H1 (cell line): ENCODE measurements at regions not wholly inside any gene's neighbourhood (a gene's known extent, or its start where the extent isn't known, plus 50 kb on each side); places are given as distances from the start of the nearest gene placed in this dataset.

Experiments
- CTCF ChIA-PET: fragments of 300-600 bp; sonication (Branson Sonifier 250); formaldehyde crosslinking; loops from one replicate; lab custom pipeline; 2021; ENCODE audit not compliant: partially characterized antibody; lab: Charles Lee
- POLR2A ChIA-PET: fragments of 300-600 bp; sonication (Branson Sonifier 250); formaldehyde crosslinking; loops from one replicate; lab custom pipeline; 2021; ENCODE audit warnings: inconsistent platforms; ENCODE audit not compliant: partially characterized antibody; lab: Charles Lee
- DNase-seq, 2 experiments: peaks; one replicate each; pipeline versions ENCODE4 v3.0.0 to v3.0.0-alpha.2; 2010 to 2022; ENCODE audit warnings: low spot score in 2 of 2, low read depth in 1 of 2, mixed read lengths in 1 of 2
- FAIRE-seq: peaks from 2 replicates; lab custom pipeline; 2011; peaks lifted over from hg19 to GRCh38; lab: Jason Lieb, UNC
- H2AFZ ChIP-seq: 2 replicates; pipeline ENCODE4 v1.8.1; 2012; ENCODE audit warnings: low read length, inconsistent platforms
- H2AK5ac ChIP-seq: 2 replicates; pipeline ENCODE4 v1.6.1; 2013; ENCODE audit warnings: low read depth, low read length
- H2BK120ac ChIP-seq: replicated peaks from 2 replicates; pipeline ENCODE3; 2013; ENCODE audit warnings: low read depth, low read length, inconsistent platforms
- H2BK12ac ChIP-seq: 2 replicates; pipeline ENCODE4 v1.6.1; 2013; ENCODE audit warnings: low read depth, low read length
- H2BK15ac ChIP-seq: 2 replicates; pipeline ENCODE4 v1.6.1; 2013; ENCODE audit warnings: low read length
- H2BK20ac ChIP-seq: 2 replicates; pipeline ENCODE4 v1.6.1; 2013; ENCODE audit warnings: low read length
- H2BK5ac ChIP-seq: 2 replicates; pipeline ENCODE4 v1.6.1; 2013; ENCODE audit warnings: low read depth, low read length
- H3K14ac ChIP-seq: 2 replicates; pipeline ENCODE4 v1.6.1; 2013; ENCODE audit warnings: inconsistent platforms; ENCODE audit not compliant: insufficient read length
- H3K18ac ChIP-seq: 2 replicates; pipeline ENCODE4 v1.6.1; 2013; ENCODE audit warnings: low read length; ENCODE audit errors: extremely low read depth
- H3K23ac ChIP-seq: 2 replicates; pipeline ENCODE4 v1.6.1; 2013; ENCODE audit warnings: inconsistent platforms; ENCODE audit not compliant: insufficient read length
- H3K23me2 ChIP-seq: 2 replicates; pipeline ENCODE4 v1.6.1; 2013; ENCODE audit warnings: low read depth, low read length
- H3K27ac ChIP-seq: 2 replicates; pipeline ENCODE4 v1.6.1; 2011; ENCODE audit warnings: low read depth, low read length, inconsistent platforms
- H3K27me3 ChIP-seq, 4 experiments: replicated peaks in 1 of 4; 1 replicate in 1 of 4; 2 replicates in 3 of 4; pipeline versions ENCODE4 v1.6.1 to v1.8.1; 2011 to 2013; ENCODE audit warnings: low read length in 3 of 4, mild to moderate bottlenecking in 3 of 4, inconsistent platforms in 2 of 4, mixed read lengths in 2 of 4, moderate library complexity in 1 of 4; ENCODE audit not compliant: control insufficient read depth in 3 of 4, insufficient read depth in 3 of 4; ENCODE audit errors: extremely low read depth in 1 of 4
- H3K36me3 ChIP-seq, 4 experiments: 2 replicates each; pipeline versions ENCODE4 v1.6.1 to v1.8.1; 2011 to 2013; ENCODE audit warnings: mild to moderate bottlenecking in 4 of 4, low read length in 3 of 4, moderate library complexity in 2 of 4, control low read depth in 1 of 4, inconsistent platforms in 1 of 4; ENCODE audit not compliant: insufficient read depth in 4 of 4, control insufficient read depth in 2 of 4
- H3K4ac ChIP-seq: replicated peaks from 2 replicates; pipeline ENCODE3; 2013; ENCODE audit warnings: low read length, low read depth, mixed read lengths, inconsistent platforms; ENCODE audit not compliant: insufficient read length
- H3K4me1 ChIP-seq, 4 experiments: replicated peaks in 1 of 4; 1 replicate in 1 of 4; 2 replicates in 3 of 4; pipeline versions ENCODE4 v1.6.1 to v1.8.1; 2011 to 2013; ENCODE audit warnings: low read length in 3 of 4, inconsistent platforms in 2 of 4, mixed read lengths in 1 of 4; ENCODE audit not compliant: insufficient read depth in 4 of 4, control insufficient read depth in 3 of 4
- H3K4me2 ChIP-seq, 2 experiments: 2 replicates each; pipeline versions ENCODE4 v1.6.1 to v1.8.1; 2011 to 2013; ENCODE audit warnings: low read depth in 2 of 2, low read length in 2 of 2, control low read depth in 1 of 2, inconsistent platforms in 1 of 2, mild to moderate bottlenecking in 1 of 2; ENCODE audit not compliant: insufficient read depth in 1 of 2
- H3K4me3 ChIP-seq, 4 experiments: fragments of 200-600, 300-600 bp in 1 of 4; sonication (generic), shearing (Covaris generic), sonication (Bioruptor Twin) in 1 of 4; 2 replicates each; pipeline versions ENCODE4 v1.5.1 to v1.8.1; 2011 to 2016; ENCODE audit warnings: low read length in 4 of 4, low read depth in 3 of 4, control low read depth in 2 of 4, inconsistent platforms in 2 of 4, mild to moderate bottlenecking in 2 of 4, mixed read lengths in 1 of 4, moderate library complexity in 1 of 4; ENCODE audit not compliant: insufficient read depth in 2 of 4; ENCODE audit errors: extremely low read depth in 1 of 4
- H3K56ac ChIP-seq: replicated peaks from 2 replicates; pipeline ENCODE3; 2013; ENCODE audit warnings: low read depth, mild to moderate bottlenecking, mixed read lengths, low read length, inconsistent platforms; ENCODE audit not compliant: insufficient read length
- H3K79me1 ChIP-seq: 2 replicates; pipeline ENCODE4 v1.6.1; 2013; ENCODE audit warnings: low read depth, low read length, control low read depth
- H3K79me2 ChIP-seq, 2 experiments: 2 replicates each; pipeline versions ENCODE4 v1.6.1 to v1.8.1; 2012 to 2013; ENCODE audit warnings: low read length in 2 of 2, mild to moderate bottlenecking in 2 of 2, inconsistent platforms in 1 of 2; ENCODE audit not compliant: insufficient read depth in 2 of 2, control insufficient read depth in 1 of 2
- H3K9ac ChIP-seq, 4 experiments: replicated peaks in 1 of 4; 1 replicate in 1 of 4; 2 replicates in 3 of 4; pipeline versions ENCODE4 v1.6.1 to v1.8.1; 2011 to 2013; ENCODE audit warnings: low read depth in 3 of 4, low read length in 3 of 4, control low read depth in 2 of 4, mild to moderate bottlenecking in 2 of 4, moderate library complexity in 2 of 4, inconsistent platforms in 1 of 4; ENCODE audit errors: extremely low read depth in 1 of 4
- H3K9me3 ChIP-seq, 2 experiments: 2 replicates each; pipeline versions ENCODE4 v1.6.1 to v1.8.1; 2012 to 2013; ENCODE audit warnings: mild to moderate bottlenecking in 2 of 2, moderate library complexity in 2 of 2, control low read depth in 1 of 2, inconsistent platforms in 1 of 2, low read depth in 1 of 2, low read length in 1 of 2, mixed read lengths in 1 of 2; ENCODE audit not compliant: insufficient read depth in 2 of 2
- H4K20me1 ChIP-seq, 2 experiments: replicated peaks in 1 of 2; 2 replicates each; pipeline versions ENCODE3 to v1.8.1; 2011 to 2013; ENCODE audit warnings: inconsistent platforms in 2 of 2, low read length in 2 of 2, mild to moderate bottlenecking in 1 of 2; ENCODE audit not compliant: insufficient read depth in 2 of 2, control insufficient read depth in 1 of 2
- H4K5ac ChIP-seq: 2 replicates; pipeline ENCODE4 v1.6.1; 2013; ENCODE audit warnings: low read length, low read depth, mixed read lengths, inconsistent platforms; ENCODE audit not compliant: insufficient read length
- H4K8ac ChIP-seq: 2 replicates; pipeline ENCODE4 v1.8.0; 2013; ENCODE audit warnings: mild to moderate bottlenecking, moderate library complexity, low read length, inconsistent platforms; ENCODE audit not compliant: insufficient read depth; ENCODE audit errors: extremely low read depth
- H4K91ac ChIP-seq: replicated peaks from 2 replicates; pipeline ENCODE3; 2013; ENCODE audit warnings: low read length, mixed read lengths, inconsistent platforms; ENCODE audit not compliant: insufficient read length
- ASH2L ChIP-seq: fragments of 200-600, 300-600 bp; sonication (generic); IDR thresholded peaks from one replicate; pipeline ENCODE4 v1.7.1; 2017; ENCODE audit warnings: low read length
- CHD2 ChIP-seq: IDR thresholded peaks from 2 replicates; pipeline ENCODE4 v1.6.1; 2012; ENCODE audit warnings: low read length, improper control_type of control experiment
- EP300 ChIP-seq, 2 experiments: IDR thresholded peaks; 1 replicate in 1 of 2; 2 replicates in 1 of 2; pipeline ENCODE4 v1.6.1; 2011 to 2012; ENCODE audit warnings: low read depth in 2 of 2, low read length in 2 of 2, mild to moderate bottlenecking in 2 of 2, borderline replicate concordance in 1 of 2, inconsistent platforms in 1 of 2, moderate library complexity in 1 of 2
- GTF2F1 ChIP-seq: IDR thresholded peaks from 2 replicates; pipeline ENCODE4 v1.6.1; 2012; ENCODE audit warnings: low read depth, low read length, improper control_type of control experiment, borderline replicate concordance
- JUN ChIP-seq: IDR thresholded peaks from 2 replicates; pipeline ENCODE4 v1.6.1; 2011; ENCODE audit warnings: low read depth, mild to moderate bottlenecking, improper control_type of control experiment, low read length
- NANOG ChIP-seq: IDR thresholded peaks from 2 replicates; pipeline ENCODE4 v1.6.1; 2011; ENCODE audit warnings: low read length, low read depth, mild to moderate bottlenecking, inconsistent platforms; ENCODE audit not compliant: insufficient read depth, poor library complexity, severe bottlenecking
- POLR2A ChIP-seq, 2 experiments: IDR thresholded peaks; 1 replicate in 1 of 2; 2 replicates in 1 of 2; pipeline ENCODE4 v1.6.1; 2011; ENCODE audit warnings: low read depth in 2 of 2, low read length in 2 of 2, mild to moderate bottlenecking in 2 of 2; ENCODE audit errors: control extremely low read depth in 1 of 2
- RBBP5 ChIP-seq: IDR thresholded peaks from 2 replicates; pipeline ENCODE4 v1.7.1; 2012; ENCODE audit warnings: low read depth, mild to moderate bottlenecking, inconsistent platforms, low read length, moderate library complexity, borderline replicate concordance
- RFX5 ChIP-seq: IDR thresholded peaks from 2 replicates; pipeline ENCODE4 v1.6.1; 2011; ENCODE audit warnings: low read depth, low read length, improper control_type of control experiment, borderline replicate concordance
- SIX5 ChIP-seq: IDR thresholded peaks from 2 replicates; pipeline ENCODE4 v1.6.1; 2011; ENCODE audit warnings: mild to moderate bottlenecking, low read depth, low read length
- SP1 ChIP-seq: IDR thresholded peaks from 2 replicates; pipeline ENCODE4 v1.6.1; 2011; ENCODE audit warnings: low read depth, low read length
- TF ChIP-seq, protein P1 (sequence below): IDR thresholded peaks from 2 replicates; pipeline ENCODE4 v1.6.1; 2012; ENCODE audit warnings: low read length, inconsistent platforms
- TF ChIP-seq, protein P2 (sequence below): IDR thresholded peaks from 2 replicates; pipeline ENCODE4 v1.6.1; 2012; ENCODE audit warnings: inconsistent platforms
- TF ChIP-seq, protein P3 (sequence below): IDR thresholded peaks from 2 replicates; pipeline ENCODE4 v1.6.1; 2011; ENCODE audit warnings: low read length, improper control_type of control experiment

DNA sequence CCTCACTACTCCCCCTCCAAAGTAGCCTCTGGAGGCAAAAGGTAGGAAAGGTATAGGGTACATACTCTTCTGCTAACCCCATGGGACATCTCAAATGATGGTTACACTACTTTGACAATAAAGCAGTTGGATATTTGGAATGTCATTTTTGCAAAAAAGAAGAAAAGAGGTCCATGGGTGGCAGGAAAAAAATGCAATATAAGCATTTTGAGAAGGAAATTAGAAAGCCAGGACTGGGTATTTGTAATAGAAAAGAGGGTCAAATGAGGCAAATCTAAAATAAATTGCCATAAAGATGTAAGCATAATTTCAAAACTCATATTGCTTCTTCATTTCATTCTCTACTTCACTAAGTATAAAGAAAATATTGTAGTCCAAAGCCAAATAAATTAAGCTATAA is 280.2 kb downstream of the NOL4 start:
- Histone ChIP-seq H3K14ac (no peak overlapping the region), H3K23ac (no peak overlapping the region), H3K27me3 (no peaks in the 10 kb centered on the region), H2BK12ac (no peak overlapping the region), H3K9ac (no peak overlapping the region), H3K4me1 (no peaks in the 10 kb centered on the region), H3K23me2 (no peaks in the 10 kb centered on the region), H3K56ac (no peak overlapping the region), H3K4ac (no peak overlapping the region), H4K8ac (no peak overlapping the region), H3K4me2 (no peak overlapping the region), H3K4me3 (no peak overlapping the region), H4K91ac (no peak overlapping the region), H2BK15ac (no peak overlapping the region), H2BK5ac (no peak overlapping the region), H4K5ac (no peak overlapping the region), H2BK20ac (no peak overlapping the region), H3K36me3 (no peaks in the 10 kb centered on the region), H2BK120ac (no peak overlapping the region), H3K79me1 (no peaks in the 10 kb centered on the region), H3K18ac (no peak overlapping the region), H3K79me2 (no peaks in the 10 kb centered on the region), H2AFZ (no peak overlapping the region), H3K9me3 (no peaks in the 10 kb centered on the region), H2AK5ac (no peak overlapping the region), H3K27ac (no peak overlapping the region), H4K20me1 (no peaks in the 10 kb centered on the region)
- DNase-seq, result no peak
- POLR2A ChIA-PET, result no interaction called here
- FAIRE-seq, result no peak
- CTCF ChIA-PET, result no interaction called here
- TF ChIP-seq GTF2F1 (no peak), SP1 (no peak), POLR2A (IDR thresholded peaks at IDR 0.05; ENCODE audit: control extremely low read depth in 1 of 2, low read depth in 2 of 2, low read length in 2 of 2) (no peak), NANOG (no peak), SIX5 (no peak), CHD2 (no peak), ASH2L (no peak), EP300 (IDR thresholded peaks at IDR 0.05; ENCODE audit: borderline replicate concordance in 1 of 2, low read depth in 2 of 2, low read length in 2 of 2) (no peak), RBBP5 (no peak), RFX5 (no peak), JUN (no peak)
- TF ChIP-seq, protein P1, sequence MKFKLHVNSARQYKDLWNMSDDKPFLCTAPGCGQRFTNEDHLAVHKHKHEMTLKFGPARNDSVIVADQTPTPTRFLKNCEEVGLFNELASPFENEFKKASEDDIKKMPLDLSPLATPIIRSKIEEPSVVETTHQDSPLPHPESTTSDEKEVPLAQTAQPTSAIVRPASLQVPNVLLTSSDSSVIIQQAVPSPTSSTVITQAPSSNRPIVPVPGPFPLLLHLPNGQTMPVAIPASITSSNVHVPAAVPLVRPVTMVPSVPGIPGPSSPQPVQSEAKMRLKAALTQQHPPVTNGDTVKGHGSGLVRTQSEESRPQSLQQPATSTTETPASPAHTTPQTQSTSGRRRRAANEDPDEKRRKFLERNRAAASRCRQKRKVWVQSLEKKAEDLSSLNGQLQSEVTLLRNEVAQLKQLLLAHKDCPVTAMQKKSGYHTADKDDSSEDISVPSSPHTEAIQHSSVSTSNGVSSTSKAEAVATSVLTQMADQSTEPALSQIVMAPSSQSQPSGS, result no peak
- TF ChIP-seq, protein P2, sequence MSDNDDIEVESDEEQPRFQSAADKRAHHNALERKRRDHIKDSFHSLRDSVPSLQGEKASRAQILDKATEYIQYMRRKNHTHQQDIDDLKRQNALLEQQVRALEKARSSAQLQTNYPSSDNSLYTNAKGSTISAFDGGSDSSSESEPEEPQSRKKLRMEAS, result no peak
- TF ChIP-seq, protein P3, sequence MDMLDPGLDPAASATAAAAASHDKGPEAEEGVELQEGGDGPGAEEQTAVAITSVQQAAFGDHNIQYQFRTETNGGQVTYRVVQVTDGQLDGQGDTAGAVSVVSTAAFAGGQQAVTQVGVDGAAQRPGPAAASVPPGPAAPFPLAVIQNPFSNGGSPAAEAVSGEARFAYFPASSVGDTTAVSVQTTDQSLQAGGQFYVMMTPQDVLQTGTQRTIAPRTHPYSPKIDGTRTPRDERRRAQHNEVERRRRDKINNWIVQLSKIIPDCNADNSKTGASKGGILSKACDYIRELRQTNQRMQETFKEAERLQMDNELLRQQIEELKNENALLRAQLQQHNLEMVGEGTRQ, result no peak
